A673 (cell line): ENCODE measurements at regions not wholly inside any gene's neighbourhood (a gene's known extent, or its start where the extent isn't known, plus 50 kb on each side); places are given as distances from the start of the nearest gene placed in this dataset.

Source experiments
- BruUV-seq: library from RNA; stranded (reverse); fragments of 400-500 nt; replicated peaks from 2 replicates; lab custom pipeline; 2021; lab: Mats Ljungman, UMichigan
- CTCF ChIA-PET: fragments of 300-600 bp; sonication (Branson Sonifier 250); formaldehyde crosslinking; loops from one replicate; lab custom pipeline; 2022; ENCODE audit warnings: antibody characterized with exemption; lab: Charles Lee
- POLR2A ChIA-PET: fragments of 300-600 bp; sonication (Branson Sonifier 250); formaldehyde crosslinking; loops from one replicate; lab custom pipeline; 2022; ENCODE audit warnings: antibody characterized with exemption; ENCODE audit not compliant: low non-redundant PET; lab: Charles Lee
- DNase-seq: peaks from one replicate; pipeline ENCODE4 v3.0.0-alpha.2; 2015; ENCODE audit warnings: low spot score
- H3K27ac ChIP-seq: fragments of 200-600 bp; sonication (generic); 2 replicates; pipeline ENCODE4 v1.5.1; 2016; ENCODE audit warnings: mixed run types, low read depth, mild to moderate bottlenecking, mixed read lengths, antibody characterized with exemption, low read length; ENCODE audit not compliant: poor library complexity, severe bottlenecking
- H3K27me3 ChIP-seq: fragments of 200-600 bp; sonication (generic); replicated peaks from 2 replicates; pipeline ENCODE4 v1.6.1; 2017; ENCODE audit warnings: mixed run types, low read depth, mild to moderate bottlenecking, mixed read lengths, antibody characterized with exemption, low read length; ENCODE audit not compliant: insufficient read depth, poor library complexity
- H3K36me3 ChIP-seq: fragments of 200-600 bp; sonication (generic); 2 replicates; pipeline ENCODE4 v1.6.1; 2016; ENCODE audit warnings: mixed run types, mild to moderate bottlenecking, mixed read lengths, antibody characterized with exemption, low read length; ENCODE audit not compliant: insufficient read depth, poor library complexity, severe bottlenecking
- H3K4me1 ChIP-seq: fragments of 200-600 bp; sonication (generic); 2 replicates; pipeline ENCODE4 v1.6.1; 2017; ENCODE audit warnings: mixed run types, mild to moderate bottlenecking, mixed read lengths, antibody characterized with exemption, low read length; ENCODE audit not compliant: insufficient read depth, poor library complexity, severe bottlenecking
- H3K4me3 ChIP-seq: fragments of 200-600 bp; sonication (generic); 2 replicates; pipeline ENCODE4 v1.5.1; 2016; ENCODE audit warnings: low read depth, mixed run types, mild to moderate bottlenecking, mixed read lengths, low read length; ENCODE audit not compliant: poor library complexity, severe bottlenecking
- H3K9me3 ChIP-seq: fragments of 200-600 bp; sonication (generic); 2 replicates; pipeline ENCODE4 v1.6.1; 2016; ENCODE audit warnings: mixed run types, low read depth, mild to moderate bottlenecking, mixed read lengths, antibody characterized with exemption, low read length; ENCODE audit not compliant: poor library complexity, severe bottlenecking
- EZH2 ChIP-seq: fragments of 200-600 bp; sonication (generic); IDR thresholded peaks from 2 replicates; pipeline ENCODE4 v1.6.1; 2017; ENCODE audit warnings: borderline replicate concordance, low read depth, mild to moderate bottlenecking, mixed read lengths, antibody characterized with exemption, low read length; ENCODE audit not compliant: poor library complexity, severe bottlenecking
- intact Hi-C: fragments of 100-400 bp; cut with micrococcal nuclease; formaldehyde crosslinking; loops from one replicate; pipeline ENCODE4 v1.10.0; 2022; ENCODE audit not compliant: unreplicated experiment
- TF ChIP-seq, protein P1 (sequence below): fragments of 300-800, 200-600 bp; sonication (generic); conservative IDR thresholded peaks from 2 replicates; pipeline ENCODE4 v1.5.1; 2017; ENCODE audit warnings: low read depth, mild to moderate bottlenecking, antibody characterized with exemption, low read length, moderate library complexity, mixed read lengths

DNA sequence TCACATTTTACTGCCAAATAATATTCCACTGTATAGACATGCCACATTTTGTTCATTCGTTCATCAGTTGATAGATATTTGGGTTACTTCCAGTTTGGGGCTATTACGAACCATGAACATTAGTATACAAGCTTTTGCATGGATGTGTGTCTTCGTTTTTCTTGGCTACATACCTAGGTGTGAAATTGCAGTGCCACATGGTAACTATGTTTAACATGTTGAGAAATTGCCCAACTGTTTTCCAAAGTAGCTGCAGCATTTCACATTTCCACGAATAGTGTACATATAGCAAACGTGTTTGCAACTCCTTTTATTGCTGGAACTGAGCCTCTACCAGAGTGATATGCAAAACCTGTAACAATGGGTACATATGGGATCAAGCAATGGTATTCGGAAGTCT, 221.5 kb downstream of the VEGFC start:
- TF ChIP-seq EZH2: no peak
- TF ChIP-seq, protein P1, sequence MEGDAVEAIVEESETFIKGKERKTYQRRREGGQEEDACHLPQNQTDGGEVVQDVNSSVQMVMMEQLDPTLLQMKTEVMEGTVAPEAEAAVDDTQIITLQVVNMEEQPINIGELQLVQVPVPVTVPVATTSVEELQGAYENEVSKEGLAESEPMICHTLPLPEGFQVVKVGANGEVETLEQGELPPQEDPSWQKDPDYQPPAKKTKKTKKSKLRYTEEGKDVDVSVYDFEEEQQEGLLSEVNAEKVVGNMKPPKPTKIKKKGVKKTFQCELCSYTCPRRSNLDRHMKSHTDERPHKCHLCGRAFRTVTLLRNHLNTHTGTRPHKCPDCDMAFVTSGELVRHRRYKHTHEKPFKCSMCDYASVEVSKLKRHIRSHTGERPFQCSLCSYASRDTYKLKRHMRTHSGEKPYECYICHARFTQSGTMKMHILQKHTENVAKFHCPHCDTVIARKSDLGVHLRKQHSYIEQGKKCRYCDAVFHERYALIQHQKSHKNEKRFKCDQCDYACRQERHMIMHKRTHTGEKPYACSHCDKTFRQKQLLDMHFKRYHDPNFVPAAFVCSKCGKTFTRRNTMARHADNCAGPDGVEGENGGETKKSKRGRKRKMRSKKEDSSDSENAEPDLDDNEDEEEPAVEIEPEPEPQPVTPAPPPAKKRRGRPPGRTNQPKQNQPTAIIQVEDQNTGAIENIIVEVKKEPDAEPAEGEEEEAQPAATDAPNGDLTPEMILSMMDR: no peak
- intact Hi-C loops: no loop called here
- BruUV-seq: no TSS peak
- Histone ChIP-seq H3K4me3 (no peak overlapping the region), H3K9me3 (no peaks in the 10 kb centered on the region), H3K36me3 (no peaks in the 10 kb centered on the region), H3K27me3 (peaks cover 43% of the 10 kb centered on the region), H3K4me1 (no peaks in the 10 kb centered on the region), H3K27ac (no peak overlapping the region)
- CTCF ChIA-PET: no interaction called here
- POLR2A ChIA-PET: no interaction called here
- DNase-seq: no peak

DNA sequence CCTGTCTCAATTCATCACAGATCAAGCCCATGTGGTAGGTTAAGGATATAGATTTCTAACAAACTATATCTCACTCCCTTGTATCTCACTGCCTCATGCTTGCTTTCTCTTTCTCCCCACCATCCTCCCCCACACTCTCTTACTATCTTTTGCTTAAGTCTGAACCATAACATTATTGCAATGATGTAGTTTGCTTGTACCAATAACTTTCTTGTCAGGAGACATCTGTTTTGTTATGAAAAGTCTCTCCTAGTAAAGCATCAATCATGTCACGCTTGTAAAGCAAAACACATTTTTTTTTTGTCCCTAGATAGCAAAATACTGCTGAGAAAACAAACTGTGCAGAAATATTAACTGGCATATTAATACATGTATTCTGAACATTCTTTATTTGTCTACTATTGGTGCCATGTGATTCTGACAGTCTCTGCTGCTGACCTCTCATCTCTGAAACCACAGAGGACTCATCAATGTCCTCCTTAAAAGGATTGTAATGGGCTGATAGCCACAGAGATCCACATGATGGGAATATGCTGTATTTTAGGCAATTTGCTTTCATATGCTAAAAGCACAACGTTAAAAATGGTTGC, 217.5 kb downstream of the VEGFC start:
- ChIA-PET POLR2A (no interaction called here), CTCF (no interaction called here)
- peaks cover 43% of the 10 kb centered on the region for H3K27me3 ChIP-seq
- no peaks in the 10 kb centered on the region for H3K36me3 ChIP-seq
- BruUV-seq: no TSS peak
- H3K9me3 ChIP-seq: no peaks in the 10 kb centered on the region
- no peak for DNase-seq
- intact Hi-C loops: no loop called here
- no peaks in the 10 kb centered on the region for H3K4me1 ChIP-seq
- H3K4me3 ChIP-seq: no peak overlapping the region
- TF ChIP-seq, protein P1: no peak
- TF ChIP-seq EZH2: no peak
- H3K27ac ChIP-seq: no peak overlapping the region

DNA sequence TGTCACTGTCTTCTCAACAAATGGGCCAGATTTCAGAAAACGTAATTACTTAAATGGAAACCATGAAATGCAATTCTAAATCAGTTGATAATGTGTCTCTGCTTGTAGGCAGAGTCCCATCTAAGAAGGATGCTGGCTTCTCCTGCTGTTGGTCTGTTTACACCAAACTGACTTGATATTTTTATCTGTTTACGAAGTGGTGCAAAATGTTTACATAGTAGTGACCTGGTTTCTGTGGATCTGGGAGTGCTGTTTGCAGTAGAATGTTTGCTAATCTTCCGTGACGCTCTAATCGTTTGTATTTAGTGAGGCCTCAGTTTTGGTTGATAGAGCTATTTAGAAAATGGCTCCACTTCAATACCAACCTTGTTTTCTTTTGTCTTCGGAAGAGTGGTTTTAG, 213.5 kb downstream of the VEGFC start:
- TF ChIP-seq, protein P1: no peak
- TF ChIP-seq EZH2: no peak
- Histone ChIP-seq H3K36me3 (no peaks in the 10 kb centered on the region), H3K27ac (no peak overlapping the region), H3K27me3 (peaks cover 23% of the 10 kb centered on the region), H3K4me1 (no peaks in the 10 kb centered on the region), H3K4me3 (no peak overlapping the region), H3K9me3 (no peaks in the 10 kb centered on the region)
- BruUV-seq: no TSS peak
- intact Hi-C loops: no loop called here
- DNase-seq: no peak
- POLR2A ChIA-PET: no interaction called here
- CTCF ChIA-PET: no interaction called here
